Ishikawa (cell line): ENCODE measurements at regions not wholly inside any gene's neighbourhood (a gene's known extent, or its start where the extent isn't known, plus 50 kb on each side); places are given as distances from the start of the nearest gene placed in this dataset.

Experiments
- CEBPB ChIP-seq: IDR thresholded peaks from 2 replicates; pipeline ENCODE4 v1.6.1; 2012
- CREB1 ChIP-seq: IDR thresholded peaks from 2 replicates; pipeline ENCODE4 v1.6.1; 2012; ENCODE audit warnings: low read depth
- EGR1 ChIP-seq: IDR thresholded peaks from 2 replicates; pipeline ENCODE4 v1.6.1; 2012
- EP300 ChIP-seq: IDR thresholded peaks from 2 replicates; pipeline ENCODE4 v1.6.1; 2012; ENCODE audit warnings: borderline replicate concordance
- FOXM1 ChIP-seq: IDR thresholded peaks from 2 replicates; pipeline ENCODE4 v1.6.1; 2012; ENCODE audit warnings: low read depth, borderline replicate concordance
- NFIC ChIP-seq: IDR thresholded peaks from 2 replicates; pipeline ENCODE4 v1.6.1; 2012
- RAD21 ChIP-seq: IDR thresholded peaks from 2 replicates; pipeline ENCODE4 v1.6.1; 2012; ENCODE audit warnings: low read depth
- TAF1 ChIP-seq: IDR thresholded peaks from 2 replicates; pipeline ENCODE4 v1.6.1; 2012; ENCODE audit warnings: low read depth, mild to moderate bottlenecking
- TCF12 ChIP-seq: IDR thresholded peaks from 2 replicates; pipeline ENCODE4 v1.6.1; 2012; ENCODE audit warnings: low read depth
- TEAD4 ChIP-seq: IDR thresholded peaks from 2 replicates; pipeline ENCODE4 v1.6.1; 2012
- YY1 ChIP-seq: IDR thresholded peaks from 2 replicates; pipeline ENCODE4 v1.6.1; 2012; ENCODE audit warnings: low read depth
- ZBTB7A ChIP-seq: IDR thresholded peaks from 2 replicates; pipeline ENCODE4 v1.6.1; 2012; ENCODE audit warnings: low read depth
- TF ChIP-seq, protein P1 (sequence below): IDR thresholded peaks from 2 replicates; pipeline ENCODE4 v1.6.1; 2012
- TF ChIP-seq, protein P2 (sequence below): IDR thresholded peaks from 2 replicates; pipeline ENCODE4 v1.6.1; 2012; ENCODE audit warnings: low read depth, mild to moderate bottlenecking
- TF ChIP-seq, protein P3 (sequence below): IDR thresholded peaks from 2 replicates; pipeline ENCODE4 v1.6.1; 2012

DNA sequence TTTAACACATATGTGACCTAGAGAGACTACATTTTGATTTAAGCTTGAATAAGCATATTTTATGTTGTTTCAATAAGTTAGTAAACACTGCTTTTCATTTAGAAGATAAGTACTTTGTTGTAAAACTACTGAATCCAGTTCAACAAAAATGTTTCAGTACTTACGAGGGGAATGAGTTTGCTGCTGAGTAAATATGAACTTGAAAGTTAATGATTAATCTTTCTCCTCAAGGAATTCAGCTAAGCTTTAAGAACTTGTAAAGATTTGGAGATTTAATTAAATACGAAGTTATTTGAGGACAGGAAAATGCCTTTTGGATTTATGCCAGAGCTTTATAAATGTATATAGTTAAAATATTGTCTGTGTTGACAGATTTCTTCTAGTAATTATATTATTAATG, 933.0 kb upstream of the LCORL start:
- TF ChIP-seq, protein P1, sequence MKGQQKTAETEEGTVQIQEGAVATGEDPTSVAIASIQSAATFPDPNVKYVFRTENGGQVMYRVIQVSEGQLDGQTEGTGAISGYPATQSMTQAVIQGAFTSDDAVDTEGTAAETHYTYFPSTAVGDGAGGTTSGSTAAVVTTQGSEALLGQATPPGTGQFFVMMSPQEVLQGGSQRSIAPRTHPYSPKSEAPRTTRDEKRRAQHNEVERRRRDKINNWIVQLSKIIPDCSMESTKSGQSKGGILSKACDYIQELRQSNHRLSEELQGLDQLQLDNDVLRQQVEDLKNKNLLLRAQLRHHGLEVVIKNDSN = no peak
- no peak for TF ChIP-seq CREB1
- no peak for TF ChIP-seq EP300
- TF ChIP-seq YY1 = no peak
- TF ChIP-seq TCF12 = no peak
- no peak for TF ChIP-seq NFIC
- no peak for TF ChIP-seq EGR1
- no peak for TF ChIP-seq CEBPB
- TF ChIP-seq, protein P2, sequence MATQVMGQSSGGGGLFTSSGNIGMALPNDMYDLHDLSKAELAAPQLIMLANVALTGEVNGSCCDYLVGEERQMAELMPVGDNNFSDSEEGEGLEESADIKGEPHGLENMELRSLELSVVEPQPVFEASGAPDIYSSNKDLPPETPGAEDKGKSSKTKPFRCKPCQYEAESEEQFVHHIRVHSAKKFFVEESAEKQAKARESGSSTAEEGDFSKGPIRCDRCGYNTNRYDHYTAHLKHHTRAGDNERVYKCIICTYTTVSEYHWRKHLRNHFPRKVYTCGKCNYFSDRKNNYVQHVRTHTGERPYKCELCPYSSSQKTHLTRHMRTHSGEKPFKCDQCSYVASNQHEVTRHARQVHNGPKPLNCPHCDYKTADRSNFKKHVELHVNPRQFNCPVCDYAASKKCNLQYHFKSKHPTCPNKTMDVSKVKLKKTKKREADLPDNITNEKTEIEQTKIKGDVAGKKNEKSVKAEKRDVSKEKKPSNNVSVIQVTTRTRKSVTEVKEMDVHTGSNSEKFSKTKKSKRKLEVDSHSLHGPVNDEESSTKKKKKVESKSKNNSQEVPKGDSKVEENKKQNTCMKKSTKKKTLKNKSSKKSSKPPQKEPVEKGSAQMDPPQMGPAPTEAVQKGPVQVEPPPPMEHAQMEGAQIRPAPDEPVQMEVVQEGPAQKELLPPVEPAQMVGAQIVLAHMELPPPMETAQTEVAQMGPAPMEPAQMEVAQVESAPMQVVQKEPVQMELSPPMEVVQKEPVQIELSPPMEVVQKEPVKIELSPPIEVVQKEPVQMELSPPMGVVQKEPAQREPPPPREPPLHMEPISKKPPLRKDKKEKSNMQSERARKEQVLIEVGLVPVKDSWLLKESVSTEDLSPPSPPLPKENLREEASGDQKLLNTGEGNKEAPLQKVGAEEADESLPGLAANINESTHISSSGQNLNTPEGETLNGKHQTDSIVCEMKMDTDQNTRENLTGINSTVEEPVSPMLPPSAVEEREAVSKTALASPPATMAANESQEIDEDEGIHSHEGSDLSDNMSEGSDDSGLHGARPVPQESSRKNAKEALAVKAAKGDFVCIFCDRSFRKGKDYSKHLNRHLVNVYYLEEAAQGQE = no peak
- no peak for TF ChIP-seq ZBTB7A
- TF ChIP-seq FOXM1 = no peak
- no peak for TF ChIP-seq RAD21
- no peak for TF ChIP-seq TEAD4
- no peak for TF ChIP-seq TAF1
- TF ChIP-seq, protein P3, sequence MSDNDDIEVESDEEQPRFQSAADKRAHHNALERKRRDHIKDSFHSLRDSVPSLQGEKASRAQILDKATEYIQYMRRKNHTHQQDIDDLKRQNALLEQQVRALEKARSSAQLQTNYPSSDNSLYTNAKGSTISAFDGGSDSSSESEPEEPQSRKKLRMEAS = no peak

DNA sequence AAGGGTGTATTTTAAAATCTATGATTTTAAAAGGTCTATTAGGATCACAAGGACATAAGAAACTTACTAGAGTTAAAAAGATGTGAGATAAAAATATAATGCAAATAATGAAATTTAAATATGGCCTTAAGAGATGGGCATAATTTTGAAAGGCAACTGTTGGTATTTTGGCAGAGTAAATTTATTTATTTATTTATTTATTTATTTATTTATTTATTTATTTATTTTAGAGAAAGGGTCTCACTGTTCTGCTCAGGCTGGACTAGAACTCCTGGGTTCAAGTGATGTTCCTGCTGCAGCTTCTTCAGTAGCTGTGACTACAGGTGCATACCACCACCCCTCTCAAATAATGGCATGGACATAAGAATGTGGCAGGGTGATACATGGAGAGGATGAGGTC, 932.1 kb upstream of the LCORL start:
- TF ChIP-seq TAF1 (no peak), EP300 (no peak), CEBPB (no peak), YY1 (no peak), NFIC (no peak), TCF12 (no peak)

DNA sequence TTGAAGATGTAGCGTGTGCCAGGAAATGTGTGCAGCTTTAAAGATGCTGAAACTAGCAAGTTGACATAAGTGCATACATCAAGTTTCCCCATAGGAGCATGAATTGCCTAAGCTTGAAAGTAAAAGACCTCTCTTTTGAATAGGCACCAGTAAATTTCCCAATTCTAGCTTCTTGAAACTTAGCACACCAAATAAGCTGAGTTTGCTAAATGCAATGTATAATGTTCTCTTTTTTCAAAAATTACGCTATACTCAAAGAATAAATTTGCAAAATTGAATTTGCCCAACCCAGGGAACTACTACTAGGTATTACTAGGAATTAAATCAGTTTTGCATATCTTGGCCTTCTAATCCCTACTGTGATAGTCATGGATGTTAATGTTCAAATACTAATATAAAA, 923.9 kb upstream of the LCORL start:
- TF ChIP-seq CEBPB (no peak), CREB1 (no peak), EGR1 (no peak), TEAD4 (no peak), EP300 (no peak), YY1 (no peak), ZBTB7A (no peak), NFIC (no peak), TCF12 (no peak), RAD21 (no peak), FOXM1 (no peak), TAF1 (no peak)
- TF ChIP-seq, protein P2 = no peak
- TF ChIP-seq, protein P3 = no peak
- TF ChIP-seq, protein P1 = no peak

DNA sequence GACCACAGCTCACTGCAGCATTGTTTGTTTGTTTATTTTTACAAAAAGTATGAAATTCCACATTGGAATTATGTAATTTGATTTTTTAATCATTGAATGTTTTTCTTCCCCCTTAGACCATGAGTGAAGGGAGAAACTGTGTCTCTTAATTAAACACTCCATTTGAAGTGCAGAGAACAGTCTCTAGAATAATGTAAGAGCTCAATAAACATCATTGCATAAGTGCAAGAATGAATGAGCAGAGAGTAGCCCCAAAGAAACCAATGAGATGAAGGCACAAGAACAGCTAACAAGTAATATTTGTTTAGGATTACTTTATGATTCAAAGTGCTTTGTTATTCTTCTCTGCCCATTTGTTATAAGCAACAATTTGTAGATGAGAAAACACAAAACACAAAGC, 921.3 kb upstream of the LCORL start:
- TF ChIP-seq FOXM1 (no peak), TEAD4 (no peak), EP300 (no peak), RAD21 (no peak), YY1 (no peak), TAF1 (no peak), CREB1 (no peak)
- TF ChIP-seq, protein P2 = no peak
- TF ChIP-seq, protein P1 = no peak
- TF ChIP-seq, protein P3 = no peak
